GM23338 (cell line): ENCODE measurements at regions not wholly inside any gene's neighbourhood (a gene's known extent, or its start where the extent isn't known, plus 50 kb on each side); places are given as distances from the start of the nearest gene placed in this dataset.

ENCODE experiments used
- ATAC-seq: fragments of 200-7000 bp; cut with Tn5 transposase; 3 replicates; pipeline ENCODE4 v1.9.1; 2020
- DNase-seq: peaks from one replicate; pipeline ENCODE4 v3.0.0-alpha.2; 2015; ENCODE audit warnings: low spot score
- H2AFZ ChIP-seq: fragments of 200-600 bp; sonication (generic); 2 replicates; pipeline ENCODE4 v1.8.0; 2016; ENCODE audit warnings: antibody characterized with exemption, mild to moderate bottlenecking, moderate library complexity
- H3F3A ChIP-seq: fragments of 200-600 bp; sonication (generic); replicated peaks from 2 replicates; pipeline ENCODE4 v1.8.0; 2017; ENCODE audit warnings: antibody characterized with exemption, mixed run types, low read depth
- H3K27ac ChIP-seq: fragments of 200-600 bp; sonication (generic); 2 replicates; pipeline ENCODE4 v1.6.1; 2016; ENCODE audit warnings: low read depth
- H3K27me3 ChIP-seq: fragments of 200-600 bp; sonication (generic); 2 replicates; pipeline ENCODE4 v1.8.0; 2016; ENCODE audit warnings: mild to moderate bottlenecking, mixed run types, moderate library complexity; ENCODE audit not compliant: insufficient read depth
- H3K36me3 ChIP-seq: fragments of 200-600 bp; sonication (generic); 2 replicates; pipeline ENCODE4 v1.8.0; 2016; ENCODE audit warnings: mild to moderate bottlenecking; ENCODE audit not compliant: insufficient read depth
- H3K4me1 ChIP-seq: fragments of 200-600 bp; sonication (generic); 2 replicates; pipeline ENCODE4 v1.8.0; 2016; ENCODE audit warnings: mild to moderate bottlenecking, moderate library complexity; ENCODE audit not compliant: insufficient read depth
- H3K4me2 ChIP-seq: fragments of 200-600 bp; sonication (generic); 2 replicates; pipeline ENCODE4 v1.7.1; 2017; ENCODE audit warnings: mixed run types
- H3K4me3 ChIP-seq: fragments of 200-600 bp; sonication (generic); 2 replicates; pipeline ENCODE4 v1.6.1; 2016; ENCODE audit warnings: mixed run types
- H3K79me2 ChIP-seq: fragments of 200-600 bp; sonication (generic); replicated peaks from 2 replicates; pipeline ENCODE4 v1.8.0; 2017; ENCODE audit warnings: mild to moderate bottlenecking; ENCODE audit not compliant: insufficient read depth
- H3K9me2 ChIP-seq: fragments of 200-600 bp; sonication (generic); 2 replicates; pipeline ENCODE4 v1.8.0; 2017; ENCODE audit not compliant: insufficient read depth
- H4K20me1 ChIP-seq: fragments of 200-600 bp; sonication (generic); replicated peaks from 2 replicates; pipeline ENCODE4 v1.8.0; 2017; ENCODE audit warnings: mild to moderate bottlenecking; ENCODE audit not compliant: insufficient read depth
- H3K27ac Mint-ChIP-seq: 2 replicates; pipeline ENCODE4 v1.8.0; 2020; ENCODE audit warnings: inconsistent platforms, mild to moderate bottlenecking, moderate library complexity, mixed read lengths
- H3K27me3 Mint-ChIP-seq: 3 replicates; pipeline ENCODE4 v1.8.0; 2022; ENCODE audit warnings: low read depth, mild to moderate bottlenecking, moderate library complexity, mixed read lengths, inconsistent platforms; ENCODE audit not compliant: insufficient read depth, poor library complexity
- H3K36me3 Mint-ChIP-seq: 3 replicates; pipeline ENCODE4 v1.8.0; 2021; ENCODE audit warnings: low read depth, mild to moderate bottlenecking, inconsistent platforms, moderate library complexity, mixed read lengths
- H3K4me1 Mint-ChIP-seq: 3 replicates; pipeline ENCODE4 v1.8.0; 2020; ENCODE audit warnings: mild to moderate bottlenecking, inconsistent platforms, mixed read lengths
- H3K4me3 Mint-ChIP-seq: 3 replicates; pipeline ENCODE4 v1.8.0; 2021; ENCODE audit warnings: moderate library complexity, mild to moderate bottlenecking, inconsistent platforms, mixed read lengths
- H3K9me3 Mint-ChIP-seq: 3 replicates; pipeline ENCODE4 v1.8.0; 2020; ENCODE audit warnings: moderate library complexity, mild to moderate bottlenecking, inconsistent platforms, mixed read lengths
- CREB1 ChIP-seq: fragments of 250-450 bp; sonication (Bioruptor Pico); IDR thresholded peaks from 2 replicates; pipeline ENCODE4 v1.5.0; 2020; ENCODE audit warnings: low read depth, mild to moderate bottlenecking, moderate library complexity
- CTCF ChIP-seq, 2 experiments: fragments of 200-600 bp in 1 of 2; sonication (generic) in 1 of 2; conservative IDR thresholded peaks; 2 replicates each; pipeline versions ENCODE4 v1.5.1 to v1.6.1; 2016 to 2017; ENCODE audit warnings: antibody characterized with exemption in 2 of 2, low read depth in 2 of 2, mild to moderate bottlenecking in 2 of 2, moderate library complexity in 1 of 2
- ETS1 ChIP-seq: IDR thresholded peaks from 2 replicates; pipeline ENCODE4 v1.6.1; 2016; ENCODE audit warnings: antibody characterized with exemption
- EZH2 ChIP-seq: fragments of 200-600 bp; sonication (generic); IDR thresholded peaks from one replicate; pipeline ENCODE4 v1.8.0; 2017; ENCODE audit warnings: antibody characterized with exemption, mild to moderate bottlenecking, low read depth; ENCODE audit not compliant: unreplicated experiment
- JUNB ChIP-seq: IDR thresholded peaks from one replicate; pipeline ENCODE4 v1.6.1; 2016; ENCODE audit warnings: antibody characterized with exemption; ENCODE audit not compliant: unreplicated experiment
- NANOG ChIP-seq: IDR thresholded peaks from 2 replicates; pipeline ENCODE4 v1.6.1; 2016; ENCODE audit warnings: antibody characterized with exemption, borderline replicate concordance
- POLR2AphosphoS5 ChIP-seq: IDR thresholded peaks from 2 replicates; pipeline ENCODE4 v1.6.1; 2016; ENCODE audit warnings: antibody characterized with exemption, low read depth
- STAT1 ChIP-seq: IDR thresholded peaks from one replicate; pipeline ENCODE4 v1.6.1; 2016; ENCODE audit warnings: antibody characterized with exemption; ENCODE audit not compliant: unreplicated experiment
- TF ChIP-seq, protein P1 (sequence below): IDR thresholded peaks from one replicate; pipeline ENCODE4 v1.6.1; 2018; ENCODE audit warnings: antibody characterized with exemption; ENCODE audit not compliant: unreplicated experiment

DNA sequence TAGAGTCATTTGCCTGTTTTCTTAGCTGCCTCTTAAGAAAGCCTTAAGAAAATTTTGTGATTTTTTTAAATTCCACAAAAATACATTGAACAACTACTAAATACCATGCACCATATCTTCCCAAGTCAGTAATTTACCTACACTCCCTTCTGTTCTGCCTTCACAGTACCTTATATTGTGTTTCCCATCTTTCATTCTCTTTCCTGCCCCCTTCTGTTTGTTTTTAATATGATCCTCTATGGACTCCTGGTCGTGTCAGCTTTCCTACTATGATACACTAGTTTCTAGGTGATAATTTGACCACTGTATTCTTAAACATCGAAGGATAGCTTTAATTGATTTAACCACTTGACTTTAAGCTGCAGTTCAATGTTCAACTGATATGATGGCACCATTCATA, 297.7 kb upstream of the HAND2 start:
- Histone ChIP-seq H3K36me3 (no peaks in the 10 kb centered on the region), H2AFZ (no peak overlapping the region), H3K9me2 (no peaks in the 10 kb centered on the region), H3F3A (no peaks in the 10 kb centered on the region), H3K4me3 (no peak overlapping the region), H4K20me1 (no peaks in the 10 kb centered on the region), H3K27me3 (no peaks in the 10 kb centered on the region), H3K27ac (no peak overlapping the region), H3K4me1 (no peaks in the 10 kb centered on the region), H3K4me2 (no peak overlapping the region), H3K79me2 (no peaks in the 10 kb centered on the region)
- Mint-ChIP-seq H3K27me3 (no peaks in the 10 kb centered on the region), H3K9me3 (no peaks in the 10 kb centered on the region), H3K4me3 (no peak overlapping the region), H3K27ac (no peak overlapping the region), H3K4me1 (no peaks in the 10 kb centered on the region), H3K36me3 (no peaks in the 10 kb centered on the region)
- DNase-seq = peak; percentile 35
- ATAC-seq = no peak
- no peak for TF ChIP-seq STAT1
- TF ChIP-seq CTCF (conservative IDR thresholded peaks at IDR 0.05; ENCODE audit: low read depth in 2 of 2) = peak in 1 of 2 experiments; percentile 31; a peak in 2 of 4 replicates

DNA sequence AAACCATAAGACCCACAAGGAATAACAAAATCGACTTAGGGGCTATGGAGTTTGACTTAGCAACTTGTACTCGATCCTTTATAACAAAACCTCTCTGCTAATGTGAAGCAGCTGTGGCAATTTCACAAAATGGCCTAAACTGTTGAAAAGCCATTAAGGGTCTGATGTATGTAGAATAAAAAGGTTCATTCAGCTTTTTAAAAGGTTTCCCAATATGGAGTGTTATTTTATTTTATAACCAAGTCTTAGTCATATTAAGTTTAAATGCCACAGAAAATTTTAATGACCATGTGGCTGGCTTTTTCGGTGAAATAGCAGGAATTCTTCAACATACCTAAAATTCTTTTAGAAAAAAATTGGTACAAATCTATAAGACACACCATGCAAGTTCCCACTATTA, 291.8 kb upstream of the HAND2 start:
- Mint-ChIP-seq H3K27ac (no peak overlapping the region), H3K9me3 (no peaks in the 10 kb centered on the region; the same call in 2 of the 3 replicates)
- no peaks in the 10 kb centered on the region for H3K27me3 ChIP-seq

More for the DNA sequence above, 291.8 kb upstream of the HAND2 start:
- TF ChIP-seq NANOG (no peak), EZH2 (no peak), ETS1 (no peak), POLR2AphosphoS5 (no peak), STAT1 (no peak), CREB1 (no peak), JUNB (no peak)
- TF ChIP-seq, protein P1, sequence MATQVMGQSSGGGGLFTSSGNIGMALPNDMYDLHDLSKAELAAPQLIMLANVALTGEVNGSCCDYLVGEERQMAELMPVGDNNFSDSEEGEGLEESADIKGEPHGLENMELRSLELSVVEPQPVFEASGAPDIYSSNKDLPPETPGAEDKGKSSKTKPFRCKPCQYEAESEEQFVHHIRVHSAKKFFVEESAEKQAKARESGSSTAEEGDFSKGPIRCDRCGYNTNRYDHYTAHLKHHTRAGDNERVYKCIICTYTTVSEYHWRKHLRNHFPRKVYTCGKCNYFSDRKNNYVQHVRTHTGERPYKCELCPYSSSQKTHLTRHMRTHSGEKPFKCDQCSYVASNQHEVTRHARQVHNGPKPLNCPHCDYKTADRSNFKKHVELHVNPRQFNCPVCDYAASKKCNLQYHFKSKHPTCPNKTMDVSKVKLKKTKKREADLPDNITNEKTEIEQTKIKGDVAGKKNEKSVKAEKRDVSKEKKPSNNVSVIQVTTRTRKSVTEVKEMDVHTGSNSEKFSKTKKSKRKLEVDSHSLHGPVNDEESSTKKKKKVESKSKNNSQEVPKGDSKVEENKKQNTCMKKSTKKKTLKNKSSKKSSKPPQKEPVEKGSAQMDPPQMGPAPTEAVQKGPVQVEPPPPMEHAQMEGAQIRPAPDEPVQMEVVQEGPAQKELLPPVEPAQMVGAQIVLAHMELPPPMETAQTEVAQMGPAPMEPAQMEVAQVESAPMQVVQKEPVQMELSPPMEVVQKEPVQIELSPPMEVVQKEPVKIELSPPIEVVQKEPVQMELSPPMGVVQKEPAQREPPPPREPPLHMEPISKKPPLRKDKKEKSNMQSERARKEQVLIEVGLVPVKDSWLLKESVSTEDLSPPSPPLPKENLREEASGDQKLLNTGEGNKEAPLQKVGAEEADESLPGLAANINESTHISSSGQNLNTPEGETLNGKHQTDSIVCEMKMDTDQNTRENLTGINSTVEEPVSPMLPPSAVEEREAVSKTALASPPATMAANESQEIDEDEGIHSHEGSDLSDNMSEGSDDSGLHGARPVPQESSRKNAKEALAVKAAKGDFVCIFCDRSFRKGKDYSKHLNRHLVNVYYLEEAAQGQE = no peak
- Histone ChIP-seq H3K4me3 (no peak overlapping the region), H3K4me2 (no peak overlapping the region), H3K4me1 (peaks cover 5% of the 10 kb centered on the region; the same call in 1 of the 2 replicates), H2AFZ (no peak overlapping the region), H4K20me1 (no peaks in the 10 kb centered on the region), H3K36me3 (no peaks in the 10 kb centered on the region), H3K9me2 (no peaks in the 10 kb centered on the region), H3F3A (no peaks in the 10 kb centered on the region), H3K79me2 (no peaks in the 10 kb centered on the region), H3K27ac (no peak overlapping the region)
- DNase-seq = no peak
- no peaks in the 10 kb centered on the region for H3K4me1 Mint-ChIP-seq
- H3K4me3 Mint-ChIP-seq = no peak overlapping the region
- ATAC-seq = no peak
- H3K27me3 Mint-ChIP-seq = no peaks in the 10 kb centered on the region
- H3K36me3 Mint-ChIP-seq = no peaks in the 10 kb centered on the region
